K562 (cell line): ENCODE measurements at regions not wholly inside any gene's neighbourhood (a gene's known extent, or its start where the extent isn't known, plus 50 kb on each side); places are given as distances from the start of the nearest gene placed in this dataset.

Source experiments
- ATAC-seq: fragments of 200-7000 bp; cut with Tn5 transposase; 3 replicates; pipeline ENCODE4 v1.9.1; 2020; ENCODE audit warnings: moderate library complexity
- BruUV-seq: library from RNA; stranded (reverse); fragments of 400-500 nt; replicated peaks from 2 replicates; lab custom pipeline; 2021; lab: Mats Ljungman, UMichigan
- CTCF ChIA-PET: fragments of 300-600 bp; formaldehyde crosslinking; extraction: SDS; loops from one replicate; lab custom pipeline; 2021; ENCODE audit warnings: low intra/inter-chr PET ratio; lab: Yijun Ruan, JAX
- POLR2A ChIA-PET: fragments of 300-600, 350-650 bp; sonication (Branson Sonifier 250); formaldehyde crosslinking; extraction: SDS; loops from one replicate; lab custom pipeline; 2021; ENCODE audit warnings: antibody characterized with exemption, inconsistent platforms; lab: Yijun Ruan, JAX
- DNase-seq, 4 experiments: peaks; one replicate each; pipeline versions ENCODE4 v3.0.0 to v3.0.0-alpha.2; 2011 to 2018; ENCODE audit warnings: low spot score in 3 of 4, mixed read lengths in 3 of 4; ENCODE audit errors: extremely low read depth in 1 of 4
- FAIRE-seq: peaks from 2 replicates; lab custom pipeline; 2011; peaks lifted over from hg19 to GRCh38; lab: Jason Lieb, UNC
- H2AFZ ChIP-seq: 2 replicates; pipeline ENCODE4 v1.6.0; 2011; ENCODE audit warnings: low read depth, low read length, control low read depth, inconsistent platforms
- H3K27ac ChIP-seq: fragments of 200-600 bp; 3 replicates; pipeline ENCODE4 v1.8.0; 2011; ENCODE audit warnings: low read depth, mild to moderate bottlenecking, control low read depth, inconsistent platforms, low read length, moderate library complexity, mixed read lengths; ENCODE audit errors: extremely low read depth
- H3K27me3 ChIP-seq, 2 experiments: fragments of 300-600 bp in 1 of 2; 2 replicates in 1 of 2; 3 replicates in 1 of 2; pipeline versions ENCODE4 v1.6.0 to v1.8.0; 2011; ENCODE audit warnings: inconsistent platforms in 2 of 2, low read length in 2 of 2, mild to moderate bottlenecking in 1 of 2, mixed read lengths in 1 of 2, moderate library complexity in 1 of 2; ENCODE audit not compliant: control insufficient read depth in 2 of 2, insufficient read depth in 2 of 2
- H3K36me3 ChIP-seq: fragments of 300-600 bp; 3 replicates; pipeline ENCODE4 v1.8.0; 2011; ENCODE audit warnings: mild to moderate bottlenecking, low read length, inconsistent platforms; ENCODE audit not compliant: control insufficient read depth, insufficient read depth
- H3K4me1 ChIP-seq, 2 experiments: fragments of 200-600 bp in 1 of 2; replicated peaks in 1 of 2; 2 replicates in 1 of 2; 3 replicates in 1 of 2; pipeline versions ENCODE4 v1.5.1 to v1.8.0; 2011; ENCODE audit warnings: inconsistent platforms in 2 of 2, low read length in 2 of 2, mild to moderate bottlenecking in 1 of 2, mixed read lengths in 1 of 2, moderate library complexity in 1 of 2; ENCODE audit not compliant: control insufficient read depth in 2 of 2, insufficient read depth in 2 of 2
- H3K4me2 ChIP-seq: 2 replicates; pipeline ENCODE4 v1.6.1; 2011; ENCODE audit warnings: low read length, control low read depth, inconsistent platforms, mixed read lengths; ENCODE audit not compliant: insufficient read depth
- H3K4me3 ChIP-seq: fragments of 200-600 bp; sonication (generic), shearing (Covaris generic); 2 replicates; pipeline ENCODE4 v1.5.1; 2016; ENCODE audit warnings: control low read depth, inconsistent platforms
- H3K79me2 ChIP-seq: fragments of 200-600 bp; 3 replicates; pipeline ENCODE4 v1.8.0; 2011; ENCODE audit warnings: low read length, inconsistent platforms; ENCODE audit not compliant: control insufficient read depth, insufficient read depth
- H3K9ac ChIP-seq, 2 experiments: 2 replicates each; pipeline versions ENCODE4 v1.6.0 to v1.6.1; 2011; ENCODE audit warnings: low read depth in 2 of 2, low read length in 2 of 2, control low read depth in 1 of 2, inconsistent platforms in 1 of 2, mild to moderate bottlenecking in 1 of 2, mixed read lengths in 1 of 2; ENCODE audit not compliant: insufficient read depth in 1 of 2
- H3K9me1 ChIP-seq: one replicate; pipeline ENCODE4 v1.6.0; 2011; ENCODE audit warnings: inconsistent platforms, mild to moderate bottlenecking, low read length, moderate library complexity; ENCODE audit not compliant: control insufficient read depth, insufficient read depth
- H3K9me3 ChIP-seq: replicated peaks from 2 replicates; pipeline ENCODE4 v1.5.1; 2011; ENCODE audit warnings: low read depth, low read length, inconsistent platforms; ENCODE audit not compliant: control insufficient read depth, insufficient read depth
- H4K20me1 ChIP-seq: replicated peaks from 2 replicates; pipeline ENCODE4 v1.6.1; 2011; ENCODE audit warnings: low read length, inconsistent platforms, mixed read lengths; ENCODE audit not compliant: control insufficient read depth, insufficient read depth
- BCL6 ChIP-seq: fragments of 250-450 bp; sonication (Bioruptor Pico); IDR thresholded peaks from 2 replicates; pipeline ENCODE4 v1.4.0; 2020
- GTF2F1 ChIP-seq: IDR thresholded peaks from 2 replicates; pipeline ENCODE4 v1.6.1; 2011; ENCODE audit warnings: low read depth, low read length, improper control_type of control experiment
- KLF6 ChIP-seq: fragments of 250-450 bp; sonication (Bioruptor Pico); IDR thresholded peaks from 2 replicates; pipeline ENCODE4 v1.4.0; 2020; ENCODE audit warnings: mild to moderate bottlenecking, moderate library complexity, borderline replicate concordance
- MLLT1 ChIP-seq, 2 experiments: fragments of 450-650 bp; IDR thresholded peaks; 2 replicates each; pipeline ENCODE4 v1.6.1; 2016
- PURB ChIP-seq: sonication (generic); formaldehyde crosslinking; IDR thresholded peaks from 2 replicates; pipeline ENCODE4 v1.9.0; 2021; ENCODE audit warnings: low read depth, mild to moderate bottlenecking, missing genetic modification reagents
- STAG1 ChIP-seq: sonication (generic); formaldehyde crosslinking; IDR thresholded peaks from 2 replicates; pipeline ENCODE4 v1.5.0; 2020; ENCODE audit warnings: missing genetic modification reagents, borderline replicate concordance
- TAF7 ChIP-seq: fragments of 450-650 bp; IDR thresholded peaks from 2 replicates; pipeline ENCODE4 v1.6.1; 2016; ENCODE audit warnings: missing genetic modification characterization, missing compliant biosample characterization
- TGIF2 ChIP-seq: sonication (generic); formaldehyde crosslinking; IDR thresholded peaks from 2 replicates; pipeline ENCODE4 v1.8.1; 2022; ENCODE audit warnings: mild to moderate bottlenecking, missing genetic modification reagents, moderate library complexity
- ZBTB33 ChIP-seq: sonication (generic); formaldehyde crosslinking; IDR thresholded peaks from 2 replicates; pipeline ENCODE4 v1.8.1; 2023; ENCODE audit warnings: mild to moderate bottlenecking, missing genetic modification reagents
- ZNF12 ChIP-seq: sonication (generic); formaldehyde crosslinking; IDR thresholded peaks from 2 replicates; pipeline ENCODE4 v1.4.0; 2020; ENCODE audit warnings: mild to moderate bottlenecking, missing genetic modification reagents
- ZNF197 ChIP-seq: fragments of 200-800 bp; sonication (Bioruptor generic); IDR thresholded peaks from 2 replicates; pipeline ENCODE4 v1.6.1; 2016; ENCODE audit warnings: low read depth, missing genetic modification characterization, missing compliant biosample characterization
- ZNF253 ChIP-seq: fragments of 250-450 bp; sonication (Bioruptor Pico); conservative IDR thresholded peaks from 2 replicates; pipeline ENCODE4 v1.6.1; 2021; ENCODE audit warnings: mild to moderate bottlenecking
- ZNF696 ChIP-seq: fragments of 250-450 bp; sonication (Bioruptor Pico); conservative IDR thresholded peaks from 2 replicates; pipeline ENCODE4 v1.4.0; 2020; ENCODE audit warnings: mild to moderate bottlenecking, moderate library complexity
- ZSCAN32 ChIP-seq: fragments of 450-650 bp; formaldehyde crosslinking; IDR thresholded peaks from 2 replicates; pipeline ENCODE4 v1.4.0; 2020; ENCODE audit warnings: mild to moderate bottlenecking, moderate library complexity
- WGBS: fragments of 100-300 bp; shearing (Covaris generic); methylation state at CpG from one replicate; pipeline ENCODE4 v1.1.6; 2016; ENCODE audit warnings: low coverage, mixed read lengths; ENCODE audit not compliant: insufficient coverage; ENCODE audit errors: missing lambda C conversion rate; 5-methylcytosine and 5-hydroxymethylcytosine counted together
- in situ Hi-C: fragments of 300-500 bp; cut with MboI; formaldehyde crosslinking; loops from 4 replicates; pipeline ENCODE4 v1.15.0; 2018; ENCODE audit warnings: inconsistent platforms, mixed read lengths
- intact Hi-C: fragments of 100-400 bp; cut with micrococcal nuclease; formaldehyde crosslinking; loops from 2 replicates; pipeline ENCODE4 v1.14.2; 2022
- TF ChIP-seq, protein P1 (sequence below): sonication (generic); formaldehyde crosslinking; IDR thresholded peaks from 2 replicates; pipeline ENCODE4 v1.8.1; 2023; ENCODE audit warnings: missing genetic modification reagents, mild to moderate bottlenecking, borderline replicate concordance

DNA sequence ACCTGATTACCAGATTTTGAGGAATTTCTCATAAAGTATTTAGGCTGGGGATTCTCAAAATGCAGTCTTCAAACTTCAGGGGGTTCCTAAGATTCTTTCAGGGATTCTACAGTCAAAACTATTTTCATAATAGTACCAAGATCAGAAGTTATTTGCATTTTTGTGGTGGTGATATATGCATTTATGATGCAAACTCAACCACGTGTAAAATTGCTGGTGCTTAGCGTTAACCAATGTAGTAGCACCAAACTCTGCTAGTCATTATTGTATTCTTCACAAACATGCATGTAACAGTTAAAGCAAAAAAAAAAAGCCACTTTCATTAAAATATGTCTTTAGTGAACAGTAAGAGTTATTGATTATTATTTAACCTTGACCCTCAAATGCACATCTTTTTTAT lies 274.9 kb upstream of the DNAJC19 start (continued):
- TF ChIP-seq ZNF696 (CRISPR knock-in tag) (no peak), PURB (CRISPR knock-in tag) (no peak)
- TF ChIP-seq, protein P1, sequence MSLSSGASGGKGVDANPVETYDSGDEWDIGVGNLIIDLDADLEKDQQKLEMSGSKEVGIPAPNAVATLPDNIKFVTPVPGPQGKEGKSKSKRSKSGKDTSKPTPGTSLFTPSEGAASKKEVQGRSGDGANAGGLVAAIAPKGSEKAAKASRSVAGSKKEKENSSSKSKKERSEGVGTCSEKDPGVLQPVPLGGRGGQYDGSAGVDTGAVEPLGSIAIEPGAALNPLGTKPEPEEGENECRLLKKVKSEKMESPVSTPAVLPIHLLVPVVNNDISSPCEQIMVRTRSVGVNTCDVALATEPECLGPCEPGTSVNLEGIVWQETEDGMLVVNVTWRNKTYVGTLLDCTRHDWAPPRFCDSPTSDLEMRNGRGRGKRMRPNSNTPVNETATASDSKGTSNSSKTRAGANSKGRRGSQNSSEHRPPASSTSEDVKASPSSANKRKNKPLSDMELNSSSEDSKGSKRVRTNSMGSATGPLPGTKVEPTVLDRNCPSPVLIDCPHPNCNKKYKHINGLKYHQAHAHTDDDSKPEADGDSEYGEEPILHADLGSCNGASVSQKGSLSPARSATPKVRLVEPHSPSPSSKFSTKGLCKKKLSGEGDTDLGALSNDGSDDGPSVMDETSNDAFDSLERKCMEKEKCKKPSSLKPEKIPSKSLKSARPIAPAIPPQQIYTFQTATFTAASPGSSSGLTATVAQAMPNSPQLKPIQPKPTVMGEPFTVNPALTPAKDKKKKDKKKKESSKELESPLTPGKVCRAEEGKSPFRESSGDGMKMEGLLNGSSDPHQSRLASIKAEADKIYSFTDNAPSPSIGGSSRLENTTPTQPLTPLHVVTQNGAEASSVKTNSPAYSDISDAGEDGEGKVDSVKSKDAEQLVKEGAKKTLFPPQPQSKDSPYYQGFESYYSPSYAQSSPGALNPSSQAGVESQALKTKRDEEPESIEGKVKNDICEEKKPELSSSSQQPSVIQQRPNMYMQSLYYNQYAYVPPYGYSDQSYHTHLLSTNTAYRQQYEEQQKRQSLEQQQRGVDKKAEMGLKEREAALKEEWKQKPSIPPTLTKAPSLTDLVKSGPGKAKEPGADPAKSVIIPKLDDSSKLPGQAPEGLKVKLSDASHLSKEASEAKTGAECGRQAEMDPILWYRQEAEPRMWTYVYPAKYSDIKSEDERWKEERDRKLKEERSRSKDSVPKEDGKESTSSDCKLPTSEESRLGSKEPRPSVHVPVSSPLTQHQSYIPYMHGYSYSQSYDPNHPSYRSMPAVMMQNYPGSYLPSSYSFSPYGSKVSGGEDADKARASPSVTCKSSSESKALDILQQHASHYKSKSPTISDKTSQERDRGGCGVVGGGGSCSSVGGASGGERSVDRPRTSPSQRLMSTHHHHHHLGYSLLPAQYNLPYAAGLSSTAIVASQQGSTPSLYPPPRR (CRISPR knock-in tag): no peak

GRCh38 chr3:181253796-181254195 lies 264.3 kb upstream of the DNAJC19 start:
- no peak overlapping the region for H3K4me3 ChIP-seq
- H3K4me2 ChIP-seq: no peak overlapping the region
- no peak overlapping the region for H3K27ac ChIP-seq
- no peaks in the 10 kb centered on the region for H3K9me3 ChIP-seq
- in situ Hi-C loops (no loop called here), intact Hi-C loops (no loop called here)
- DNase-seq (no peak), ATAC-seq (no peak), FAIRE-seq (no peak)
- H3K4me1 ChIP-seq: no peaks in the 10 kb centered on the region
- no peaks in the 10 kb centered on the region for H3K9me1 ChIP-seq
- H2AFZ ChIP-seq: no peak overlapping the region
- H3K79me2 ChIP-seq: no peaks in the 10 kb centered on the region
- no peaks in the 10 kb centered on the region for H4K20me1 ChIP-seq
- no TSS peak for BruUV-seq
- 0% methylated on average over 3 of the region's 3 CpGs for WGBS
- H3K27me3 ChIP-seq: no peaks in the 10 kb centered on the region
- ChIA-PET POLR2A (no interaction called here), CTCF (no interaction called here)
- no peaks in the 10 kb centered on the region for H3K36me3 ChIP-seq
- no peak overlapping the region for H3K9ac ChIP-seq
- TF ChIP-seq ZNF12 (CRISPR knock-in tag): no peak
- TF ChIP-seq ZSCAN32 (CRISPR knock-in tag): no peak
- no peak for TF ChIP-seq MLLT1 (IDR thresholded peaks at IDR 0.05)
- no peak for TF ChIP-seq TGIF2 (CRISPR knock-in tag)
- no peak for TF ChIP-seq ZNF197 (CRISPR knock-in tag)
- TF ChIP-seq GTF2F1: no peak
- TF ChIP-seq BCL6 (CRISPR knock-in tag): no peak
- TF ChIP-seq TAF7: no peak
- no peak for TF ChIP-seq KLF6
- TF ChIP-seq STAG1: no peak
- TF ChIP-seq ZNF253: no peak
- no peak for TF ChIP-seq ZBTB33 (CRISPR knock-in tag)
